ENCODE measurements at regions not wholly inside any gene's neighbourhood (a gene's known extent, or its start where the extent isn't known, plus 50 kb on each side); places are given as distances from the start of the nearest gene placed in this dataset.

- no peak for TF ChIP-seq CTCF (conservative IDR thresholded peaks at IDR 0.05; ENCODE audit: low read depth, low read length)
- TF ChIP-seq EZH2 (IDR thresholded peaks at IDR 0.05; ENCODE audit: borderline replicate concordance, low read depth, low read length, poor library complexity, severe bottlenecking), result no peak
These were observed 297.2 kb upstream of the C2CD4B start for GRCh38 chr15:62462268-62462667.

Data from A673 (cell line).